LNCaP clone FGC (cell line): ENCODE measurements at regions not wholly inside any gene's neighbourhood (a gene's known extent, or its start where the extent isn't known, plus 50 kb on each side); places are given as distances from the start of the nearest gene placed in this dataset.

ENCODE experiments used
- DNase-seq: peaks from one replicate; pipeline ENCODE4 v3.0.0-alpha.2; 2011; ENCODE audit warnings: low read depth
- H3K4me3 ChIP-seq: 2 replicates; pipeline ENCODE4 v1.5.1; 2011; ENCODE audit warnings: mild to moderate bottlenecking, low read depth, low read length, control low read depth
- TF ChIP-seq, protein P1 (sequence below): IDR thresholded peaks from 2 replicates; pipeline ENCODE4 v1.5.1; 2012; ENCODE audit warnings: mild to moderate bottlenecking; ENCODE audit not compliant: control insufficient read depth, insufficient read depth; ENCODE audit errors: extremely low read depth

- DNase-seq, result no peak
- TF ChIP-seq, protein P1, sequence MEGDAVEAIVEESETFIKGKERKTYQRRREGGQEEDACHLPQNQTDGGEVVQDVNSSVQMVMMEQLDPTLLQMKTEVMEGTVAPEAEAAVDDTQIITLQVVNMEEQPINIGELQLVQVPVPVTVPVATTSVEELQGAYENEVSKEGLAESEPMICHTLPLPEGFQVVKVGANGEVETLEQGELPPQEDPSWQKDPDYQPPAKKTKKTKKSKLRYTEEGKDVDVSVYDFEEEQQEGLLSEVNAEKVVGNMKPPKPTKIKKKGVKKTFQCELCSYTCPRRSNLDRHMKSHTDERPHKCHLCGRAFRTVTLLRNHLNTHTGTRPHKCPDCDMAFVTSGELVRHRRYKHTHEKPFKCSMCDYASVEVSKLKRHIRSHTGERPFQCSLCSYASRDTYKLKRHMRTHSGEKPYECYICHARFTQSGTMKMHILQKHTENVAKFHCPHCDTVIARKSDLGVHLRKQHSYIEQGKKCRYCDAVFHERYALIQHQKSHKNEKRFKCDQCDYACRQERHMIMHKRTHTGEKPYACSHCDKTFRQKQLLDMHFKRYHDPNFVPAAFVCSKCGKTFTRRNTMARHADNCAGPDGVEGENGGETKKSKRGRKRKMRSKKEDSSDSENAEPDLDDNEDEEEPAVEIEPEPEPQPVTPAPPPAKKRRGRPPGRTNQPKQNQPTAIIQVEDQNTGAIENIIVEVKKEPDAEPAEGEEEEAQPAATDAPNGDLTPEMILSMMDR, result no peak
- no peak overlapping the region for H3K4me3 ChIP-seq
Observed at GRCh38 chr15:39100106-39100660, 480.7 kb upstream of the THBS1 start.

DNA sequence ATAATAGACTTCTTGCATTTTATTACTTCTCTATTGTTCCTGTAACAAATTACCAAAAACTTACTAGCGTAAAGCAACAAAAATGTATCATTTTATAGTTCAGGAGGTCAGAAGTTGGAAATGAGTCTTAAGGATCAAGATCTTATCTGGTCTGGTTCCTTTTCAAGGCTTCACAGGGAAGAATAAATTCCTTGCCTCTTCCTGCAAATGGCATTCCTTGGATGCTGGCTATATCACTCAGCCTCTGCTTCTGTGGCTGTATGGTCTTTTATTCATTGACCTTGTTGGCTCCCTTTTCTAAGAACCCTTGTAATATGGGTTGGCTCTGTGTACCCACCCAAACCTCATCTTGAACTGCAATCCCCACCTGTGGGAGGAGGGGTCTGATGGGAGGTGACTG, 478.4 kb upstream of the THBS1 start:
- H3K4me3 ChIP-seq, result no peak overlapping the region
- TF ChIP-seq, protein P1, result no peak
- no peak for DNase-seq

DNA sequence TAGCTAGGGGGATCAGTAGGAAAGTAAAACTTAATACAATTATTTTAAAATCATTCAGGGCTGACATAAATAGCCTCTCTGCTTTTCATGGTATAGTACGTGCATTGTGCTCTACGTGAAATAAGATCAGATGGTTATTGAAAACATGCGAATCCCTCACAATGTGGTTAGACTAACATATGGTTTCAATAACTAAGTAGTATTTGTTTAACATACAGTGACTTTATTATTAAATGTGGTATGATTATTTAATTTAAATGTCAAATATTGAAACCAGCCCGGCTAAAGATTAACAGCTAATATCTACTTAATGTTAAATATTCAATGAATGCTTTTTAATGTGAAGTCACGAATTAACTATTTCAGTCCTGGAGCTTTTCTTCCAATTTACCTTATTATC, 473.9 kb upstream of the THBS1 start:
- TF ChIP-seq, protein P1, result no peak
- DNase-seq, result no peak
- H3K4me3 ChIP-seq, result no peak overlapping the region

GRCh38 chr15:39108021-39108420, 472.9 kb upstream of the THBS1 start:
- no peak overlapping the region for H3K4me3 ChIP-seq
- DNase-seq, result no peak
- TF ChIP-seq, protein P1, result no peak

DNA sequence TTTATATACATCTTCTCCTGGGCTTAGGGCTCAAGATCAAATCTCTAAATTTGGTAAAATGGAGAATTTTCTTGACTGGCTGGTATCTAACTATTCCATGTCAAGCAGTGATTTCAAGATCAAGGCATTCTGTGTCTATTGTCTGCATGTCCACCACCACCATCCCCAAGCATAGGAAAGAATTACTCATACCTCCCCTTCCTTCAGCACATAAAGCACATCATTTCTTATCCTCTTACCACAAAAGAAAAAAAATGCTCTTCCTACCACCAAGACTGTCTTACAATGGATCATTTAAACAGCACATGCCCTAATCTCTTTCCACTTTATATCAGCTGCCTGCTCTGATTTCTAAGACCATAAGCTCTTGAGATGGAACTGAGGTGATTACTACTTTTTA, 470.5 kb upstream of the THBS1 start:
- DNase-seq, result no peak
- TF ChIP-seq, protein P1, result no peak
- no peak overlapping the region for H3K4me3 ChIP-seq

DNA sequence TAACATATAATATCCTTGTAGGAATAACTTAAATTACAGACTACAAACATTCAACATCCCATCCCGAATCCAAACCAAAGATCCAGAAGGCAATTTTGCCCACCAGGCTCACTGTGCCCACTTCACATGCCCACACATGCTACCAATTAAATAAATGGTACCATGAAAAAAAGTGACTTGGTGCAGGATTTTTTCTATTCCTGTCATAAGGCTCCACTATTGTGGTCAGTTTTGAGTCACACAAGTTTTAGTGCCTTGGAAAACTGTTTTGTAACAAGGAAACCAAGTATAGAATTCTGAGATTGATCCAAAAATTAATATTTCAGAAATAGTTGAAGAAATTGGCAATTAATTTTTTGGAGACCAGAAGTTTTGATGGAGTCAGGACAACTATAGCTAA, 470.1 kb upstream of the THBS1 start:
- TF ChIP-seq, protein P1, result no peak
- H3K4me3 ChIP-seq, result no peak overlapping the region
- DNase-seq, result no peak

GRCh38 chr15:39113741-39114140, 467.1 kb upstream of the THBS1 start:
- TF ChIP-seq, protein P1, result no peak
- no peak overlapping the region for H3K4me3 ChIP-seq
- DNase-seq, result no peak
